Esophagus mucosa (tissue), 1 donor: ENCODE measurements at regions not wholly inside any gene's neighbourhood (a gene's known extent, or its start where the extent isn't known, plus 50 kb on each side); places are given as distances from the start of the nearest gene placed in this dataset.

ENCODE experiments used
- ATAC-seq: fragments of 200-7000 bp; cut with Tn5 transposase; one replicate; pipeline ENCODE4 v1.9.1; 2020
- donor health status: DM: yes; HTN: yes; CAD: no.

DNA sequence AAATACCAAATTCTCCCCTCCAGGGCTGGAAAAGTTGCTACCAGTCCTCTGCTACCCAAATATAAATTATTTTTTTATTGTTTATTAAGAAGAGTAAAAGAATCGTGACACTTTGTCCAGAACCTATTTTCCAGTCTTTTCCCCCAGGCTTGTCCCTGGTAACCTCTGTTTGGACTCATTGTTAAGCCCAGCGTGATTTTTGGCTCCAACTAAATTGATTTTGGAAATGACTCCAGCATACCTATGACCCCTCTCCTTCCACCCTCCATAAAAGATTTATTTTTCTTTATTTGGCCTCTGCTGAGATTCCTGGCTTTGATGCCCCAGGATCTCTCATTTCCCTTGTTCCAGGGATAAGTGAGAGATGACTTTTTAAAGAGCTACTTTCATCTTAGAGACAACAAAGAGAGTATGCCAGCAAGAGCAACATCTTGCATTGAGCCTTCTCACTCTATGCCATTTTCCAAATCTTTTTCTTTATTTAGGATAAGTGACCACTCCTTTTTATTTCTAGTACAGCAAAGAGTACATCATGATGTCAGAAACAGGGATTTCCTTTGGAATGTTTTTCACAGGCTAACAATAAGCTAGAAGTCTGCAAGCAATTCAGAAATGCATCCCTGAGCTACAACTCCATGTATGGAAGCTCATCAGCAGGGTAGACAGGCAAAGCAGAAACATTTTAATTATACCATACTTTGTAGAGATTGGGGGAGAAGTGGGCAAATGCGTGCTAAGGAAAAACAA lies 75.8 kb downstream of the DAD1 start:
- no peak for ATAC-seq

DNA sequence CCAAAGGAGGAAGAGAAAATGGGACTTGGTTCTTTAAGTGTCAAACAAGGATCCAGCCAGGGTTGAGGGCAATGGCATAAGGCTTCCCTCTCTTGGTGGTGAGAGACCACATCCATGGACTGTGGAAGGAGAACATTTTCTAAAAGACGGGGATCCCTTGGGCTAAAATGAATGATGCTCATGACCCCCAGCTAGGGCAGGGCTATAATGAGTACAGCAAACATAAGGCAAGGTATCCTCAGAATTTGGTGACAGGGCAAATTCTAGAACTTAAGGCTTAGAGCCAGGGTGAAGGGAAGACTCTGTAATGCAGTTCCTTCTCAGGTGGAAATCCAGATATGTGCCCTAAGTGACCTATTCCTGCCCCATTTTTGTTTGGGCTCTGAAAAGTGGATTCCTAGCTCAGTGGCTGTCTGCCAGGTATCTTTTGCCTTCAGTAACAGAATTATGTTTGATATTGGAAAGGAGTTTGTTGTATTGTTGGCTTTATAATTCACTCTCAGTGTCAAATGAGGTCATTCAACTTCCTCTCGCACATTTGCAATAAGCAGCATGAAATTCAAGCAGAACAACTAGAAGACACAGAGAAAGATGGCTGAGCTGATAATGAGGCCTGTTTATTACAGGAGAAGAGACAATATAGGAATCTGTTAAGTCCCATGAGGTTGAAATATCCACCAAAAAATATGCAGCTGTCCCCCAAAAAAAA lies 76.8 kb downstream of the DAD1 start:
- ATAC-seq: no peak

DNA sequence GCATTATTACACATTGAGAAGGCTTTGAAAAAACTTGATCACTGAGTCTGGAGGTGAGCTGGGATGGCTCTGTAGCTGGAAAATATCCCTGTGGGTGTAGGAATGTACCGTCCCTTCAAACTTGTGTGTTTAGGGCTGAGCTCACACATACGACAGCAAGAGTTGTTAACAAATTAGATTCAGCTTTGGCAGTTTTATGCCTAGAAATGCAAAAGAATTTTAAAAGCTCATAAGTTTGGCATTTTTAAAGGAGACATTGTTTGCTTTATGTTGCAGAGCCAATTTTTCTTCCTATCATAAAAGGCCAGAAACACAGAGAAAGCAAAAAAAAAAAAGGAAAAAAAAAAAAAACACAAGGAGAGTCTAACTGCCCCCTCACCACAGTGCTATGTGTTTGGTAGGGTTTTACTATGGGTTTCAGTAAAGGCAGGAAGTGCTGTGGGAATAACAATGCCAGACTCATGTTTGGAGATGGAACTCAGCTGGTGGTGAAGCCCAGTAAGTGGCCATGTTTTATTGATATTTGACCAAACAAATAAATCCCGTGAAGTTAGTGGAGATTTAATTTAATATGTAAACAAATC lies 78.4 kb downstream of the DAD1 start:
- no peak for ATAC-seq

DNA sequence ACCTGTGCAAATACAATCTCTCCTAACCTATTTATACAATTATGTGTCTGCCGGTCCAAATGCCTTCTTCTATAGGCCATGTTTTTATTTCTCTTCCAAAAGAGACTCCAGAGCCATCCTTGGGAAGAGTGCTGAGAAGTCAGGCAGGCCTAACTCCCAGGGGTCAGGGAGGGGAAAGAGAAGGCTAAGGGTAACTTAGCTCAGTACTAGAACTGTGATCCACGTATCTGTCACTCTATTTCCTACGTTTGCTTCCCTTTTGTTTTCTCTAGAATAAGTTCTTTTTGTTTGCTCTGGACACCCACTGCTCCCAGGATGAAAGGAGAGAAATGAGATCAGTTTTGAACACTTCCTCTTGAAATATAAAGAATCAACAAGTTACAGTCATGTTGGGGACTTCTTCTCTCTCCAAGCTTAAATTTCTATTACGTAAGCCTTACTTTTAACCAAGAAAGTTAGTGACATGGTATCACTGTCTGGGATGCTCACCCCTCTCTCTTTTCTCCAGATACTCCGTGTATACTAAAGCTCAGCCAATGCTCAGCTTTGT lies 79.2 kb downstream of the DAD1 start:
- ATAC-seq: no peak

DNA sequence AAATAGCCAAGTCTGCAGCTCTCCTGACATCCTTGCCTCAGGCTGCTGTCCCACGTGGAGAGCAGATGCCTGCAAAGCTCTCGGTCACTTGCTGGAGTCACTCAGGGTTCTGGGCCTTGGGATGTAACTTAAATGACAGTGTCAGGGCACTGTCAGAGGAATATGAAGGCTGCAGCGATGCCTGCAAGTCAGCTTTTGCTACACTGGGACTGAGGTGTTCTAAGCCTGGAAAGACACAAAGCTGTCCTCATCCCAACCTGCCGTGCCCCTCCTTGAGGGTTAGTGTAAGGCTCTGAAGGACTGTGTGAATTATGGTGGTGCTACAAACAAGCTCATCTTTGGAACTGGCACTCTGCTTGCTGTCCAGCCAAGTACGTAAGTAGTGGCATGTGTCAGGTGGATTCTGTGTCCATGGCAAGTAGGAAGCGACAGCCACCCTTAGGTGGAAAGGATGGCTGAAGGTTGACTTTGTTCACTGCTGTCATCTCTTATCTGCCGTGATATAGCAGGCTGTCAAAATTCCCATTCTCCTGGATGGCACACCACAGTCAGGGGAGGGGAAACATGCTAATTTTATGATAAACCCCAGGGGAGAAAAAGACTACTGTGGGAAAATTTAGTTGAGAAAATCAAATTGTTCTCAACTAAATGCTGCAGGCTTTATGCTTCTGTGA lies 79.9 kb downstream of the DAD1 start:
- ATAC-seq: no peak

DNA sequence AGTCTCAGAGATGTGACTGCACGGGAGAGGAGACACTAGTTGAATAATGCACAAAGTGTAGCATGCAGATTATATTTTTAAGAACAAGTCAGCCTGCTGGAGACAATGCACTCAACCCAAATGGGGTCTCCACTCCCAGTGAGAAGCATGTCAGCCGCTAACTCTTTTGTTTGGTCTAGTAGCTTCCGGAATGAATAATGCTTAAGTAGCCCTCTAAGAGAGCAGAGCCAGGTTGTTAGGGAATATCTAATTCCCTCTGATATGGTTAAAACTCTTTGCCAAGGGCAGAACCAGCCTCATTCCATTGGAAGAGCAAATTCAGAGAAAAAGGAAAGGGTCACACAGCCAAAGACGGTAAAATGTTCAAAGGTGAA lies 80.4 kb downstream of the DAD1 start:
- no peak for ATAC-seq

DNA sequence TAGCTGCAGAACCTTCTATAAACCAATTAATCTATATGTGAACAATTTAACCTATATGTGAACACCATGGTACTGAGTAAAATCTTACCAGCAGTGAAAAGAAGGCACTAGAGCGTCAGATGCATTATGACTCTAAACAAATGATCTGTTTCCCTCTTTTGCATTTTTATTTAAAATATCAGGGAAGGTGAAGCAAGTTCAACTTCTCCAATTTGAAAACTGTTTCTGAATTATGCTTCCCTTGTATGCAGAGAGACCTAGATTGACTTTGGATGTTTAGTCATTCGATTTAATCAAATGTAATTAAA lies 80.9 kb downstream of the DAD1 start:
- no peak for ATAC-seq

DNA sequence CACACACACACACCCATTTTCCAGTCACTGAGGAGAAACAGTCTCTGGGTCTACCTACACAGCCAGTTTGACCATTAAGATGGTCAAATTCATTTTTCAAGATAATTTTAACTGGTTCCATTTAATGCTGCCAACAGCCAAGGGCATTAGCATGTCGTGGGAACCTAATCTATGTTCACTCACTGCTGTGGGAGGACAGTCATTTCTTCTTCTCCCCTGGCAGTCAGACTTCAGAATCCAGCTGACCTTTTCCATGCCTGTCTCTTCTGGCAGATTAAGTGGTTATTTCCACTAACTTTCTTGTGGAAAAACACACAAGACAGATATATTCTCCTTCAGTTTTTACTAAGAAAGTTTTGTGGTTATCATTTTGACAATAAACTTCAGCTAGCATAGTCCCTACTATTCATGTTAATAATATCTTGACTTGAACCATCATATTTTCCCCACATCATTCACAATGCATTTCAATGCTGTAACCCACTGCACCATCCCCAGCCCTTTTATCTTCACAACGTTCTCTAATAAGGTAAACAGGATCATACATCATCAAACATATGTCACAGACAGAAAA lies 82.2 kb downstream of the DAD1 start:
- ATAC-seq: no peak

DNA sequence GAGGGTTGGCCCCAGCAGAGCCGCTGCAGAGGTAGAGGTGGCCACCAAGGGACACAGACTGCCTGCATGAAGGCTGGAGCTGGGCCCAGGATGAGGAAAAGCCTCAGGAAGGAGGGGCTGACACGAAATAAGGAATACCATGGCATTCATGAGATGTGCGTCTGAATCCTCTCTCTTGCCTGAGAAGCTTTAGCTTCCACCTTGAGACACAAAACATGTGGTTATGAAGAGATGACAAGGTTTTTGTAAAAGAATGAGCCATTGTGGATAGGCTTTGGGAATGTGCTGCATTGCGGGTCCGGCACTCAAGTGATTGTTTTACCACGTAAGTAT lies 82.7 kb downstream of the DAD1 start:
- no peak for ATAC-seq

DNA sequence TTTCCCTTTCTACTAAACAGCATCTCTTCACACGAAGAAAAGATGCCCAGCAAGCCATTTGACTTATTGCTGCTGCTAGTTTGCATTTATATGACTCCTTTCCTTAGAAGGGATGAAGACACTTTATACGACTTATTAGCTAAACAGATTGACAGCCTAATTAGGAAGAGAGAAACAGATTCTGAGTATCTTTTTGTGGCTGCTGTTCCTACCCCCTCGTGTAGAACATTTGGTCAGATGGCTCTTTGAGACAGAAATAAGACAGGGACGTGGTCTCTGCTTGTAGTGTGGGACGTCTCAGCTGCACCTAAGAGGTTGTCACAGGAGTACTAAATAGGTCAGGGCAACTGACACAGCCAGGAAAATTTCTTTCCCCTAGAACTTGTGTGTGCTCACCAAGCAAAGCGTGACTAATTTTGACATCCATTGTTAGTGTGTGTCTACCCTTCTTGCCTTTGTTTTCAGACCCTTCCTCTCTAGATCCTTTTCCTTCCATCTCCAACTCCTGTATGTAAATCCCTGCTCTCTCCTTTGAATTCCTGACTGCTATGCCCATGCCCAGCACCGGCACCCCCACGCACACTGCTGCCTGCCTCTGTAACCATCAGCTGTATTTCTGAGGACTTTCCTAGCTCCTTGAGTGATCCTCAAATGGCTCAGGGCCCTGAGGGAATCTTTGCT lies 83.2 kb downstream of the DAD1 start:
- no peak for ATAC-seq

DNA sequence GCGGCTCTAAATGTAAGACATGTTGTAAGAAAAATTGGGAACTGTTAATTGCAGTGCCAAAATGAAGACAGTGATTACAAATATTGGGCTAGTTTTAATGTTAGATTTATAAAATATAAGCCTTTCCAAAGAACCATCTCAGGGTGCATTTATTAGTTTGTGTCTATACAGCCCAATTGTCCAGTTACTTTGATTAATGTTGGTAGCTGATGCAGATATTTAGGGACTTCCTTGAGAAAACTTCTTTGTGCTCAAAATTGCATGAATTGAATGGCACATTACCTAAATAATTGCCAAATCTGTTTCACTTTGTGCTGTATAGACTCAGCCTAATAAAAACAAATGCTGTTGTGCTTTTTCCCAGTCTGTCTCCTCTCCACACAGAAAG lies 83.7 kb downstream of the DAD1 start:
- no peak for ATAC-seq

DNA sequence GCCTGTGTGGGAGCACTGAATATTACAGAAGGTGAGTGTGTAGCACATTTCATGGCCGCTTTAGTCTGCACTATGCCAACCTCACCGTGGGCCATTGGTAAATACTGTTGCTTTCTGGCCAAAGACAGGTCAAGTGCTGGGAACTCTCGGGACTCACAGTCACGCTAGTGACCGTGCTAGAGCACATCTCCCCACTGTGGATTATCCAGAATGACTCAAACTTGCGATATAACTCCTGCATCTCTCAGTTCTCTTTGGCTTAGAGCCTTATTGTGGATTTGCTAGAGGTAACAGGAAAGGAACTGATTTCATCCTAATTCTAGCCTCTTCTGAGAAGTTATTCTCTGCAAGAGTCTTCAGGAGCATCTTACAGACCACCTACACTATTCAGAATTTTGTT lies 86.5 kb downstream of the DAD1 start:
- ATAC-seq: peak; percentile 19

DNA sequence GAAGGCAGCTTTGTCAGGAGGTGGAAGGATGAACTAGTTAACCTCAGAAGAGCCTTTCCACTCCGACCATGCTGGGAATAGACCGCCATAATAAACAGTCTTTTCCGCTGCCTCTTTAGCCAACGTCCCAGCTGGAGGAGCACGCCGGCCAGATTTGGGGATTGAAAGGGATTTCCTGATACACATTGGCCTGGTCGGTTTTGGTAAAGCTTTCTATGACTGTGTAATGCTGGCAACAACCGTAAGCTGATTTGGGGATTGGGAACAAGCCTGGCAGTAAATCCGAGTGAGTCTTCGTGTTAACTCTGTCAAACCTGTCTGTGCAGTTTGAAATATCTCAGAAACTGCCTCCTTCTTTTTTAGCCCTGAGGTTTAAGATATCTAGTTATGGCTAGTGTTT lies 87.0 kb downstream of the DAD1 start:
- peak; percentile 93 for ATAC-seq

DNA sequence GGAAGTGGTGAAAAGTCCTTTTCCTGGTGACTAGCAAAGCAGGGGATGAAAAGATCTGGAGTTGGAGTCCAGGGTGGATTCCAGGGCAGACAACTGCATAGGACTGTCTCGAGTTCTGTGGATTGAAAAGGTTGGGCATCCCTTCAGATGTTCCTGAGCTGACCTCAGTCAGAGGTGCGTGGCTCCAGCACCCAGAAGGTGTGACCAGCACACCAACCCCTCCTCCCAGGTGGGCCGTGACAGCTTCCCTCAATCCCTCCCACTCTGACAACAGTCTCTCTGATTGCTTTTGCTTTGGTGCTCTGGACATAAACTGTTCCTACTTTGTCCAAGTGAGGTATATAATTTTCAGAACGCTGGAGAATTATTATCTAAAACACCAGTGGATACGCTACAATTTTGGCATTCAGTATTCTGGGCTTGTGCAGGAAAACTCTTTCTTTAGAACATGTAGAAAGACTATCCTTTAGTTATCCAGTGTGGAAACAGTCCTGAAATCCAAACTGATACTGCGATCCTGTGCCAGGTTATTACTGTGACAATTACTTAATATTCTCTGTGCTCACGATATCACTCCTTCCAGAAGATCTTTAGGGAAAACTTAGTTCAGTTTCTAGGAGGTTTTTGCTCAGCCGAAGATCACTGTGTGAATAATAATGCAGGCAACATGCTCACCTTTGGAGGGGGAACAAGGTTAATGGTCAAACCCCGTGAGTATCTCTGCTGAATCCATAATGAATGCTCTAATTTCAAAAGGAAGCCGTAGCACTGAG lies 87.9 kb downstream of the DAD1 start:
- no peak for ATAC-seq

DNA sequence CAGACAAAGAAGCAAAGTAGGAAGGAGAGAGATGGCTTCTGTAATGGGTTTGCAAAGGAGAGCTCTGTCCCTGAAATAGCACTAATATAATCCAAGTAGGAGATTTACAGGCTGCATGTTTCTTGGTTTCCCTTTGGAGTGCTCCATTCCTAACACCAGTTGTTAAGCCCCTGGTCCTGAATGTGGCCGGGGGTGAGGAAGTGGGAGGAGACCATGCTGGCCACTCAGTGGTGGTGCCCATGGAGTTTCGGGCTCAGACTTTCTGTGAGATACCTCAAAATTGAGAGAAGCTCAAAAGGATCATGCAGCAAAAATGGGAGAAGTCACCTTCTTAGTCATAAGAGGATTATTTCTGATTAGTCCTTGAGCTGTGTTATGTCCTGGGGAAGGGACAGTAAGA lies 88.5 kb downstream of the DAD1 start:
- ATAC-seq: no peak

DNA sequence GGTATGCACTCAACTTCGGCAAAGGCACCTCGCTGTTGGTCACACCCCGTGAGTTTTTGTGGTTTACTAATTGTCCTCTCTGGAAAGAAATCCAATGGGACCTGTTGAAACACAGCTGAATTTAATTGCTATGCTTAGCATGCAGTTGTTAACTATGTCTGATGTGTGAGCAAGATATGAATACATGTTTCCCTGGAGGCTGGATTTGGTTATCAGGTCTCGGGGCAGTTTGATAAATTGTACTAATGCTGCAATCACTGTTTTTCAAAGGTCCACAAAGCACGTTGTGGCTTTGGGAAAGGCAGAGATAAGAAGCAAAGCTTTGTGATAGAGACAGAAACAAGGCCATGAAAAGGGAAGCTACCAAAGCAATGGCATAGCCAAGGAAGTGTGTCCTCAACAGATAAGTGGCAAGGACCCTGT lies 91.3 kb downstream of the DAD1 start:
- ATAC-seq: peak; percentile 22

DNA sequence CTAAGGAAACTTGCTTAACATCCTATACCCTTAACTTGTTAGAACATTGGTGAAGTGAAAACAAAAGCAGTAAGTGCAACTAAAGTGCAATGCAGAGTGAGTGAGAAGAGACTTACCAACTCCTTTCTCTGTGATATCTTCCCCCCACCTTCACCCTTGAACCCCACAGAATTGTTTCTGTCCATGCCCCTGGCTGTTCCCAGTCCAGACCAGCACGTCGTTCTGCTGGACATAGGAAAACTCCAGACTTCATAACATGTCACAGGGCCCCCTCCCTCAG lies 91.9 kb downstream of the DAD1 start:
- no peak for ATAC-seq

DNA sequence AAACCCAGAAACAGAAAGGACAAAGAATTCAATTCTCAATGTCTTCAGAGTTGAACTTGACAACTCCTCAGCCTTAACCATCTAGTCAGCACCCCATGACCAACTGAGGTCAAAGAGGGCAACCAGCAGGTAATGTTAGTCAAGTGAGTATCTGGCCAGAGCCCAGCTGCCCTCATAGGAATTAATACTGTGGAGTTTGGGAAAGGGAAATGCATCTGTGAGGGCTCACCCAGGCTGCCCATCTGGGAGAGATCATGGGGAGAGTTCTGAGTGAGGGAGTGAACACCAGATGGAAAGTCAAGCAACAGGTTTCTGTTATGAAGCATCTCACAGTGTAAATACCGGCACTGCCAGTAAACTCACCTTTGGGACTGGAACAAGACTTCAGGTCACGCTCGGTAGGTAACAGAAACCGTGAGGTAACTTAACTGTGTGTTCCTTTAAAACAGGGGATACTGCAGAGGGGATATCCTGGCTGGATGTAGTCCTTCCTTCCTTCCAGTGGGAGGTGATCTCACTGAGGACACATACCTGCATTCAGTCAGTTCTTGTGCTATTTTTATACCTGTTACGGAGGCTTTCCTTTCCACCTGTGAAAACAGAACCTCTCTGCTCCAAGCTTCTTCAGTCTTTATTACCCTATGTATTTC lies 94.4 kb downstream of the DAD1 start:
- ATAC-seq: no peak

DNA sequence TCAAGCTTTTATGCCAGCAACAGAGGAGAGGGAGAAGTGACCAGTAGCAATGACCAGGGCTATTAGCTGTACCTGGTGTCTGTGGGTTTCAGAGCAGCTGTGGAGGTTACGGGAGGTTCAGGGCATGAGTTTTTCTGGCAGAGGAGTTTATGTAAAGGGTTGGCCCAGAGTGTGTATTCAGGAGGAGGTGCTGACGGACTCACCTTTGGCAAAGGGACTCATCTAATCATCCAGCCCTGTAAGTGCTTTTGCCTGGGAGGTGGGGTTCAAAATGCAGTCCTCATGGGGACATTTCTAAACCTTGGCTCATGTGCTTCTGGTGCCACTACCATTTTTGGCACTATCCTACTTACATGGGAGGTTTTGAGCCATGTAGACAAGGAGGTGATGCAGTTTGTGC lies 95.3 kb downstream of the DAD1 start:
- ATAC-seq: peak; percentile 24

DNA sequence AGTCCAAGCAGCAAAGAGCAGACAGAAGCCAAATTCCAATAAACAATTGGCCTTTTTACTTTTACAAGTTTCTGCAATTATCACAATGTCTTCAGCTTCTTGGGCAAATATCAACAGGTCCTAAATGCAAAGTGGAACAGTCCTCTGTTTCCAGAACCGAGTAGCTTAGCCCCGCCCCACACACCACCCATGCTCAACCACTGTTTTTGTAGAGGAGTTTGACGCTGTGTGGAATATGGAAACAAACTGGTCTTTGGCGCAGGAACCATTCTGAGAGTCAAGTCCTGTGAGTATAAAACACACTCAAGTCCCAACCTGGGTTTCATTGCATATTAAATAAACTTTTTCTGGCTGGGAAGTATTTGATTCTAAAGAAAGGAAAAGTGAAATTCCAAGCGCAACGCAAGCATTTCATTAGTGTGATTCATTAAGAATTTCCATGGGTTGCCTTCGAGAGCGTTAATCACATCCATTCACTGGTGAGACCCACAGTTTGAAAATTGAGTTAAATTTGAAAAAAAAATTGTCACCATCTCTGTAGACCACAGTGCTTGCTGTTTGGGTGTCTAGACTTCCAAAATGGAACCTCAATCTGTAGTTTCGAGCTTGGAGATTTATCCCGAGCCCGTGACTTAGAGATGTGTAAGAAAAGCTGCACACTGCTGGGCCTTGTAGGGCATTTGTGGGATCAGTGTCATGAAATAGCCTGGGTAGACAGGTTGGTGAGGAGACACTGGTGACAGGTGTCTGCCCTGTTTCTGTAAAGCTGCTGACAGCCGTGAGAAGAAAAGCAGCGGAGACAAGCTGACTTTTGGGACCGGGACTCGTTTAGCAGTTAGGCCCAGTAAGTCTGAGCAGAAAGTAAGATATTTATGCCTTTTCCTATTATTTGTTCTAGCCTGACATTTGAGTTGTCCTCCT lies 96.1 kb downstream of the DAD1 start:
- peak; percentile 54 for ATAC-seq
